H7 (cell line): ENCODE measurements at regions not wholly inside any gene's neighbourhood (a gene's known extent, or its start where the extent isn't known, plus 50 kb on each side); places are given as distances from the start of the nearest gene placed in this dataset.
A peak's percentile ranks its signal among the peaks of the same experiment; 100 is the strongest.
"Not testable (repeated sequence)": the region's sequence is repeated elsewhere in the genome, so short reads cannot be mapped to it uniquely, and the experiment has no call there.

Source experiments
- DNase-seq: peaks from one replicate; pipeline ENCODE4 v3.0.0; 2012
- H3K27me3 ChIP-seq: 2 replicates; pipeline ENCODE4 v1.6.0; 2011; ENCODE audit warnings: mild to moderate bottlenecking, low read length; ENCODE audit not compliant: control insufficient read depth, insufficient read depth
- H3K36me3 ChIP-seq: replicated peaks from 2 replicates; pipeline ENCODE4 v1.5.1; 2011; ENCODE audit warnings: low read length; ENCODE audit not compliant: control insufficient read depth, insufficient read depth
- H3K4me3 ChIP-seq: 2 replicates; pipeline ENCODE4 v1.5.1; 2011; ENCODE audit warnings: low read depth, mild to moderate bottlenecking, control low read depth, low read length, moderate library complexity; ENCODE audit not compliant: insufficient read depth

DNA sequence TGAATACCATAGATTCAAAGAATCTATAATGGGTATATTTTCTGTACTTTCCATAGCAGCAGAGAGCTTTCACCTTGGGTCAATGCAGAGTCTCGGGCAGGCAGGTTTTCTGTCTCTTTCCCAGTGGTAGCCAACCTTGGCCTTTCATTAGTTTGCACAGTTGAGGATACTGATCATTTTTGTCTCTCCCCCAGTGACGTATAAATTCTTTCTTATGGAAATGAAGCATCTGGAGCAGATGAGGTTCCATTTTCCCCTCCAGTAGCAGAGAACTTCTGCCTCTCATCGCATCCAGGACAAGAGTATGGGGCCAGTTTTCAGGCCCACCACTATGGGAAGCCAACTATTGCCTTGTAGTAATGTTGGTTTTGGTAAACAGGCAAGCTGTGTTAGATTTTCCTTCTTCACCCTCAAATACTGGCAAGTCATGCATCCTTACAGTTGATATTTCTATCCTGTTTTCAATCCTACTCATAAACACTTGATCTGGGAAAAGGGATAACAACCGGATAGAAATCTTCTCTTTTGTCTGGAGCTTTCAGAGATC, 845.2 kb upstream of the CDH18 start:
- no peaks in the 10 kb centered on the region for H3K36me3 ChIP-seq
- no peaks in the 10 kb centered on the region for H3K27me3 ChIP-seq
- H3K4me3 ChIP-seq, result no peak overlapping the region
- peak; percentile 1 for DNase-seq

GRCh38 chr5:20832204-20833080, 844.4 kb upstream of the CDH18 start:
- no peak for DNase-seq
- H3K27me3 ChIP-seq, result no peaks in the 10 kb centered on the region
- H3K36me3 ChIP-seq, result no peaks in the 10 kb centered on the region
- H3K4me3 ChIP-seq, result no peak overlapping the region

- H3K27me3 ChIP-seq, H3K36me3 ChIP-seq, H3K4me3 ChIP-seq, DNase-seq: not testable (repeated sequence)
These were observed 838.0 kb upstream of the CDH18 start for GRCh38 chr5:20825951-20826350.

- H3K36me3 ChIP-seq, H3K4me3 ChIP-seq, H3K27me3 ChIP-seq, DNase-seq: not testable (repeated sequence)
These were observed 809.2 kb upstream of the CDH18 start for GRCh38 chr5:20797216-20797615.

- DNase-seq, H3K36me3 ChIP-seq, H3K27me3 ChIP-seq, H3K4me3 ChIP-seq: not testable (repeated sequence)
These were observed 796.8 kb upstream of the CDH18 start for GRCh38 chr5:20784755-20785154.

DNA sequence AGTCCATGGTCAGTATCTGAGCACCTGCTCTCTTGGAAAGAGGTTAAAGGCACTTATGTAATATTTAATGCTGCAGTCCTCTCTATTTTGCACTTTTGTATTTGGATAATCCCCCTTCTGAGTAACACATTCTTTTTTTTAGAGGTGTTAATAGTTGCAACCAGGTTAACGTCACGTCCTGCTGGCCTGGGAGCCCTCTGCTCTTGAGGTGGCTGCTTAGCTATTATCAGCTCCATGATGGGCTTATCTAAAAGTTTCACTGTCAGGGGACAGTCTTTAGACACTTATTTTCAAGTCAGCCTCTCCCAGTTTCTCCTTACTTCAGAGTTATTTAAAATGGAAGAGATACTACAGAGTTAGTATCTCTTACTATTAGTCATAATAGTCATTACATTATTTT, 795.5 kb upstream of the CDH18 start:
- not testable (repeated sequence) for H3K4me3 ChIP-seq, H3K36me3 ChIP-seq, H3K27me3 ChIP-seq, DNase-seq

GRCh38 chr5:20771338-20771737, 783.3 kb upstream of the CDH18 start:
- not testable (repeated sequence) for H3K36me3 ChIP-seq, H3K4me3 ChIP-seq, DNase-seq, H3K27me3 ChIP-seq

- not testable (repeated sequence) for DNase-seq, H3K36me3 ChIP-seq, H3K27me3 ChIP-seq, H3K4me3 ChIP-seq
These were observed 777.1 kb upstream of the CDH18 start for GRCh38 chr5:20765074-20765473.

DNA sequence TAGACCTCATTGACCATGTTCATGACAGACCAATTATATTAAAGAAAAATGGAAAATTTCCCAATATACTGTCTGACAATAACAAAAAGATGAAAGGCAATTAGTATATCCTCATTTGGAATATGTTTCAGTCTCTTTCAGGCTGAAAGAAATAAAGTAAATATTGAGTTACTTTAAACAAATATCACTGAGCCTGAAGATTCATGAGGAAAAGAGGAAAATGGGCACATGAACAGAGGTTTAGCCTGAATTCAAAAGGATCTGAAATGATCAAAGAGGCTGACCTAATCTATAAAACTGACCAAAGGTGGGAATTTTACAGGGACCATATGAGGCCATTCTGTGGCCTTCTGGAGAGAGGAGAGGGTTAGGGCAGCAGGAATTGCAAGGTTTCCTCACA, 771.5 kb upstream of the CDH18 start:
- not testable (repeated sequence) for H3K36me3 ChIP-seq, H3K4me3 ChIP-seq, DNase-seq, H3K27me3 ChIP-seq

GRCh38 chr5:20752179-20752578, 764.2 kb upstream of the CDH18 start:
- not testable (repeated sequence) for DNase-seq, H3K27me3 ChIP-seq

DNA sequence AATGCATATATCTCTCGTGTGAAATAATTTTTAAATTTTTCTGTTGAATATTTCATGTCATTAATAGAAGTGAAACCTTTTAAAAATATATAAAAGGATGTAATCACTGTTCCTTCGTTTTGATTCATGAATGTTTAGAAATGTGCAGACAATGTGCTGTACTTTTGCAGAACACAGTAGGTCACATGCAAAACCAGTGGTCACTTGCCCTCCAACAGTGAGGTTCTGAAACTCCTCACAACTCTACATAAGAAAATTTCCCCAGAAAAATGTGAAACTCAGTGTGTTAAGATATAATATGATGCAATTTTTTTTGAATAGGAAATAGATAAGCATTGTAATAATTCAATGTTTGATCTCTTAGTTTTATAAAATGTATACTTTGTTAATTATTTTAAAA, 747.7 kb upstream of the CDH18 start:
- H3K27me3 ChIP-seq, H3K36me3 ChIP-seq, H3K4me3 ChIP-seq, DNase-seq: not testable (repeated sequence)

More at GRCh38 chr5:20752179-20752578, 764.2 kb upstream of the CDH18 start:
- H3K4me3 ChIP-seq, H3K36me3 ChIP-seq: not testable (repeated sequence)

GRCh38 chr5:20732223-20732622, 744.2 kb upstream of the CDH18 start:
- DNase-seq, result not testable (repeated sequence)

DNA sequence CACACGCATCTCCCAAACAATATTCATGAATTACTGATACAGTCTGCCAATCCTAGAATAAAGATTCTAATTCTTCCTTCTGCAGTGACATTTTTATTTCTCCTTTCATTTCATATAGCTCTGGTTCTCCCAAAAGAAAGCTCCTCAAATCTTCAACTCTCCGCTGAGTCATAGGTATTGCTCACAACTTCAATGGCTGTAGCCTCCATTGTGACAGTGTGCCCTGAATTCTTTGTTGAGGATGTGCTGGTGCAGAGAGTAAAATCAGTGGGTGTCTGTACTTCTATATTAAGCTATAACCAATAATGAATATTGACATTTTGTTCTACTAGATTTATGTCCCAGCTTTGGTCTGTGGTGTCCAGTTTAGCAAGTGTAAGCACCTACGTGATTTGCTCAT, 733.3 kb upstream of the CDH18 start:
- not testable (repeated sequence) for H3K36me3 ChIP-seq, H3K4me3 ChIP-seq, H3K27me3 ChIP-seq, DNase-seq

More at GRCh38 chr5:20732223-20732622, 744.2 kb upstream of the CDH18 start:
- not testable (repeated sequence) for H3K36me3 ChIP-seq, H3K4me3 ChIP-seq, H3K27me3 ChIP-seq

DNA sequence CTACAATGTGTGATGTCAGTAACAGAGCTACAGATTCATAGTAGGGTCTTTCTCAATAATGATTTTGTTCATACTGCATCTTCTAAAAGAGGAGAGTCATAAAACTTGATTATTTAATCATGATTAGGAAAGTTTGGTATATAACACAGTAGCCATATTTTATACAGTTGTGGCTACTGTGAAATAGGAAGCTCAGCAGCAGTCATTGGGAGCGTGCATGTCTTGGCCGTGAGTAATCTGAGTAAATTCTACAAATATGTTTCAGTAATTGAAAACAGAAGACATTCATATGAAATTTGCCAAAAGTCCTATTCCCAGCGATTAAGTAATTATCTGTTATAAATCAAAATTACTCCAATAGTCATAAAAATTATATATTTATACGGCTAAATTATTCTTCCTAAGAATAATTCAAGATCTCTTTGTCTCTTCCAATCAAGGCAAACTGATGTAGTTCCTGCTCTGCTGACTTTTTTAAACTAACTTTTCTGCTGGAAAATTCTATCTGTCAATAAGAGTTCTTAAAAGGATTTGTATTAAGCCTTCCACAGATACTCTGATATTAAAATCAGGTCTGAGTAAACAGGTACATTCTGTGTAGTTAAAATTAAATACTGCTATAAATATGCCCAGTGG, 723.6 kb upstream of the CDH18 start:
- not testable (repeated sequence) for H3K36me3 ChIP-seq, DNase-seq, H3K27me3 ChIP-seq, H3K4me3 ChIP-seq

DNA sequence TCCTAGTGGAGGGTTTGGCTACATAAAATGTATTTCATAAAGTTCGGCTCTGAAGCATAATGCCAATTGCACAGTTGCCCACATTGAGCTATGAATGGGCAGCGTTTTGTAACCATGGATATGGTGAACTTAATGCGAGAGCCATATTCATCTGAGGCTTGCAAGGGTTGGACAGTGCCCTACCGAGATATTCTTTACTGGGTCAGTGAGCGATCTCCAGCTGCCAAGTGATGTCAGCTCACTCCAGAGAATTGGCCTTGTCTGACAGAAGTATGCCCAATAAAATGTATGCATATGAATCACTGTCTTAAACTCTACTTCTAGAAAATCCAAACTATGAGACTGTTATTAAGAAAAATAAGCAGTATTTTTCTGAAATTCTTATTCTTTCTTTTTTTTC, 719.6 kb upstream of the CDH18 start:
- not testable (repeated sequence) for H3K27me3 ChIP-seq, H3K4me3 ChIP-seq, DNase-seq, H3K36me3 ChIP-seq
